H1 (cell line): ENCODE measurements at regions not wholly inside any gene's neighbourhood (a gene's known extent, or its start where the extent isn't known, plus 50 kb on each side); places are given as distances from the start of the nearest gene placed in this dataset.

Experiments
- CTCF ChIA-PET: fragments of 300-600 bp; sonication (Branson Sonifier 250); formaldehyde crosslinking; loops from one replicate; lab custom pipeline; 2021; ENCODE audit not compliant: partially characterized antibody; lab: Charles Lee
- POLR2A ChIA-PET: fragments of 300-600 bp; sonication (Branson Sonifier 250); formaldehyde crosslinking; loops from one replicate; lab custom pipeline; 2021; ENCODE audit warnings: inconsistent platforms; ENCODE audit not compliant: partially characterized antibody; lab: Charles Lee
- DNase-seq, 2 experiments: peaks; one replicate each; pipeline versions ENCODE4 v3.0.0 to v3.0.0-alpha.2; 2010 to 2022; ENCODE audit warnings: low spot score in 2 of 2, low read depth in 1 of 2, mixed read lengths in 1 of 2
- FAIRE-seq: peaks from 2 replicates; lab custom pipeline; 2011; peaks lifted over from hg19 to GRCh38; lab: Jason Lieb, UNC
- H2AFZ ChIP-seq: 2 replicates; pipeline ENCODE4 v1.8.1; 2012; ENCODE audit warnings: low read length, inconsistent platforms
- H2AK5ac ChIP-seq: 2 replicates; pipeline ENCODE4 v1.6.1; 2013; ENCODE audit warnings: low read depth, low read length
- H2BK120ac ChIP-seq: replicated peaks from 2 replicates; pipeline ENCODE3; 2013; ENCODE audit warnings: low read depth, low read length, inconsistent platforms
- H2BK12ac ChIP-seq: 2 replicates; pipeline ENCODE4 v1.6.1; 2013; ENCODE audit warnings: low read depth, low read length
- H2BK15ac ChIP-seq: 2 replicates; pipeline ENCODE4 v1.6.1; 2013; ENCODE audit warnings: low read length
- H2BK20ac ChIP-seq: 2 replicates; pipeline ENCODE4 v1.6.1; 2013; ENCODE audit warnings: low read length
- H2BK5ac ChIP-seq: 2 replicates; pipeline ENCODE4 v1.6.1; 2013; ENCODE audit warnings: low read depth, low read length
- H3K14ac ChIP-seq: 2 replicates; pipeline ENCODE4 v1.6.1; 2013; ENCODE audit warnings: inconsistent platforms; ENCODE audit not compliant: insufficient read length
- H3K18ac ChIP-seq: 2 replicates; pipeline ENCODE4 v1.6.1; 2013; ENCODE audit warnings: low read length; ENCODE audit errors: extremely low read depth
- H3K23ac ChIP-seq: 2 replicates; pipeline ENCODE4 v1.6.1; 2013; ENCODE audit warnings: inconsistent platforms; ENCODE audit not compliant: insufficient read length
- H3K23me2 ChIP-seq: 2 replicates; pipeline ENCODE4 v1.6.1; 2013; ENCODE audit warnings: low read depth, low read length
- H3K27ac ChIP-seq: 2 replicates; pipeline ENCODE4 v1.6.1; 2011; ENCODE audit warnings: low read depth, low read length, inconsistent platforms
- H3K27me3 ChIP-seq, 4 experiments: replicated peaks in 1 of 4; 1 replicate in 1 of 4; 2 replicates in 3 of 4; pipeline versions ENCODE4 v1.6.1 to v1.8.1; 2011 to 2013; ENCODE audit warnings: low read length in 3 of 4, mild to moderate bottlenecking in 3 of 4, inconsistent platforms in 2 of 4, mixed read lengths in 2 of 4, moderate library complexity in 1 of 4; ENCODE audit not compliant: control insufficient read depth in 3 of 4, insufficient read depth in 3 of 4; ENCODE audit errors: extremely low read depth in 1 of 4
- H3K36me3 ChIP-seq, 4 experiments: 2 replicates each; pipeline versions ENCODE4 v1.6.1 to v1.8.1; 2011 to 2013; ENCODE audit warnings: mild to moderate bottlenecking in 4 of 4, low read length in 3 of 4, moderate library complexity in 2 of 4, control low read depth in 1 of 4, inconsistent platforms in 1 of 4; ENCODE audit not compliant: insufficient read depth in 4 of 4, control insufficient read depth in 2 of 4
- H3K4ac ChIP-seq: replicated peaks from 2 replicates; pipeline ENCODE3; 2013; ENCODE audit warnings: low read length, low read depth, mixed read lengths, inconsistent platforms; ENCODE audit not compliant: insufficient read length
- H3K4me1 ChIP-seq, 4 experiments: replicated peaks in 1 of 4; 1 replicate in 1 of 4; 2 replicates in 3 of 4; pipeline versions ENCODE4 v1.6.1 to v1.8.1; 2011 to 2013; ENCODE audit warnings: low read length in 3 of 4, inconsistent platforms in 2 of 4, mixed read lengths in 1 of 4; ENCODE audit not compliant: insufficient read depth in 4 of 4, control insufficient read depth in 3 of 4
- H3K4me2 ChIP-seq, 2 experiments: 2 replicates each; pipeline versions ENCODE4 v1.6.1 to v1.8.1; 2011 to 2013; ENCODE audit warnings: low read depth in 2 of 2, low read length in 2 of 2, control low read depth in 1 of 2, inconsistent platforms in 1 of 2, mild to moderate bottlenecking in 1 of 2; ENCODE audit not compliant: insufficient read depth in 1 of 2
- H3K4me3 ChIP-seq, 4 experiments: fragments of 200-600, 300-600 bp in 1 of 4; sonication (generic), shearing (Covaris generic), sonication (Bioruptor Twin) in 1 of 4; 2 replicates each; pipeline versions ENCODE4 v1.5.1 to v1.8.1; 2011 to 2016; ENCODE audit warnings: low read length in 4 of 4, low read depth in 3 of 4, control low read depth in 2 of 4, inconsistent platforms in 2 of 4, mild to moderate bottlenecking in 2 of 4, mixed read lengths in 1 of 4, moderate library complexity in 1 of 4; ENCODE audit not compliant: insufficient read depth in 2 of 4; ENCODE audit errors: extremely low read depth in 1 of 4
- H3K56ac ChIP-seq: replicated peaks from 2 replicates; pipeline ENCODE3; 2013; ENCODE audit warnings: low read depth, mild to moderate bottlenecking, mixed read lengths, low read length, inconsistent platforms; ENCODE audit not compliant: insufficient read length
- H3K79me1 ChIP-seq: 2 replicates; pipeline ENCODE4 v1.6.1; 2013; ENCODE audit warnings: low read depth, low read length, control low read depth
- H3K79me2 ChIP-seq, 2 experiments: 2 replicates each; pipeline versions ENCODE4 v1.6.1 to v1.8.1; 2012 to 2013; ENCODE audit warnings: low read length in 2 of 2, mild to moderate bottlenecking in 2 of 2, inconsistent platforms in 1 of 2; ENCODE audit not compliant: insufficient read depth in 2 of 2, control insufficient read depth in 1 of 2
- H3K9ac ChIP-seq, 4 experiments: replicated peaks in 1 of 4; 1 replicate in 1 of 4; 2 replicates in 3 of 4; pipeline versions ENCODE4 v1.6.1 to v1.8.1; 2011 to 2013; ENCODE audit warnings: low read depth in 3 of 4, low read length in 3 of 4, control low read depth in 2 of 4, mild to moderate bottlenecking in 2 of 4, moderate library complexity in 2 of 4, inconsistent platforms in 1 of 4; ENCODE audit errors: extremely low read depth in 1 of 4
- H3K9me3 ChIP-seq, 2 experiments: 2 replicates each; pipeline versions ENCODE4 v1.6.1 to v1.8.1; 2012 to 2013; ENCODE audit warnings: mild to moderate bottlenecking in 2 of 2, moderate library complexity in 2 of 2, control low read depth in 1 of 2, inconsistent platforms in 1 of 2, low read depth in 1 of 2, low read length in 1 of 2, mixed read lengths in 1 of 2; ENCODE audit not compliant: insufficient read depth in 2 of 2
- H4K20me1 ChIP-seq, 2 experiments: replicated peaks in 1 of 2; 2 replicates each; pipeline versions ENCODE3 to v1.8.1; 2011 to 2013; ENCODE audit warnings: inconsistent platforms in 2 of 2, low read length in 2 of 2, mild to moderate bottlenecking in 1 of 2; ENCODE audit not compliant: insufficient read depth in 2 of 2, control insufficient read depth in 1 of 2
- H4K5ac ChIP-seq: 2 replicates; pipeline ENCODE4 v1.6.1; 2013; ENCODE audit warnings: low read length, low read depth, mixed read lengths, inconsistent platforms; ENCODE audit not compliant: insufficient read length
- H4K8ac ChIP-seq: 2 replicates; pipeline ENCODE4 v1.8.0; 2013; ENCODE audit warnings: mild to moderate bottlenecking, moderate library complexity, low read length, inconsistent platforms; ENCODE audit not compliant: insufficient read depth; ENCODE audit errors: extremely low read depth
- H4K91ac ChIP-seq: replicated peaks from 2 replicates; pipeline ENCODE3; 2013; ENCODE audit warnings: low read length, mixed read lengths, inconsistent platforms; ENCODE audit not compliant: insufficient read length
- BACH1 ChIP-seq: IDR thresholded peaks from 2 replicates; pipeline ENCODE4 v1.6.1; 2012; ENCODE audit warnings: low read length, improper control_type of control experiment
- CBX5 ChIP-seq: fragments of 300-800, 300-1000 bp; sonication (generic); IDR thresholded peaks from 2 replicates; pipeline ENCODE4 v1.7.1; 2016; ENCODE audit warnings: antibody characterized with exemption, low read length, low read depth
- CHD1 ChIP-seq: IDR thresholded peaks from 2 replicates; pipeline ENCODE4 v1.6.1; 2012; ENCODE audit warnings: low read depth, low read length, improper control_type of control experiment
- CTBP2 ChIP-seq: IDR thresholded peaks from 2 replicates; pipeline ENCODE4 v1.7.0; 2011; ENCODE audit warnings: borderline replicate concordance, mild to moderate bottlenecking, moderate library complexity, mixed read lengths, low read length; ENCODE audit not compliant: insufficient read depth, insufficient read length
- GABPA ChIP-seq: IDR thresholded peaks from 2 replicates; pipeline ENCODE4 v1.6.1; 2011; ENCODE audit warnings: mild to moderate bottlenecking, low read length, moderate library complexity, borderline replicate concordance; ENCODE audit not compliant: insufficient read depth
- KDM1A ChIP-seq: fragments of 200-600, 300-600 bp; sonication (generic); IDR thresholded peaks from 2 replicates; pipeline ENCODE4 v1.7.1; 2016; ENCODE audit warnings: mild to moderate bottlenecking, low read length, borderline replicate concordance
- KDM4A ChIP-seq: IDR thresholded peaks from one replicate; pipeline ENCODE4 v1.7.1; 2012; ENCODE audit warnings: low read depth, mild to moderate bottlenecking, moderate library complexity, low read length, inconsistent platforms; ENCODE audit not compliant: severe bottlenecking
- PHF8 ChIP-seq: fragments of 200-600 bp; sonication (generic); conservative IDR thresholded peaks from 2 replicates; pipeline ENCODE4 v1.7.1; 2012; ENCODE audit warnings: low read depth, mild to moderate bottlenecking, inconsistent platforms, low read length, moderate library complexity
- SP2 ChIP-seq: IDR thresholded peaks from 2 replicates; pipeline ENCODE4 v1.6.1; 2012; ENCODE audit warnings: mild to moderate bottlenecking, low read length, inconsistent platforms
- SUZ12 ChIP-seq: fragments of 200-600 bp; sonication (generic); IDR thresholded peaks from 2 replicates; pipeline ENCODE4 v1.6.1; 2012; ENCODE audit warnings: mild to moderate bottlenecking, inconsistent platforms, low read length, moderate library complexity, mixed read lengths
- TAF1 ChIP-seq: IDR thresholded peaks from 2 replicates; pipeline ENCODE4 v1.6.1; 2011; ENCODE audit warnings: mild to moderate bottlenecking, low read depth, low read length
- TEAD4 ChIP-seq: IDR thresholded peaks from 2 replicates; pipeline ENCODE4 v1.6.1; 2012; ENCODE audit warnings: low read depth, low read length, inconsistent platforms, mixed read lengths
- USF2 ChIP-seq: IDR thresholded peaks from 2 replicates; pipeline ENCODE4 v1.6.1; 2011; ENCODE audit warnings: low read length, improper control_type of control experiment
- WGBS, 2 experiments: shearing (Covaris generic) in 1 of 2; methylation state at CpG; one replicate each; pipeline versions ENCODE4 v1.1.6 to v1.1.7; 2013 to 2015; ENCODE audit warnings: low lambda C conversion rate in 2 of 2, mixed read lengths in 2 of 2, inconsistent platforms in 1 of 2, low coverage in 1 of 2, missing lambda C conversion rate in 1 of 2; ENCODE audit not compliant: insufficient replicate concordance in 2 of 2, insufficient coverage in 1 of 2, insufficient read length in 1 of 2; ENCODE audit errors: extremely low coverage in 1 of 2, missing lambda C conversion rate in 1 of 2; 5-methylcytosine and 5-hydroxymethylcytosine counted together
- TF ChIP-seq, protein P1 (sequence below): IDR thresholded peaks from 2 replicates; pipeline ENCODE4 v1.6.1; 2012; ENCODE audit warnings: inconsistent platforms

DNA sequence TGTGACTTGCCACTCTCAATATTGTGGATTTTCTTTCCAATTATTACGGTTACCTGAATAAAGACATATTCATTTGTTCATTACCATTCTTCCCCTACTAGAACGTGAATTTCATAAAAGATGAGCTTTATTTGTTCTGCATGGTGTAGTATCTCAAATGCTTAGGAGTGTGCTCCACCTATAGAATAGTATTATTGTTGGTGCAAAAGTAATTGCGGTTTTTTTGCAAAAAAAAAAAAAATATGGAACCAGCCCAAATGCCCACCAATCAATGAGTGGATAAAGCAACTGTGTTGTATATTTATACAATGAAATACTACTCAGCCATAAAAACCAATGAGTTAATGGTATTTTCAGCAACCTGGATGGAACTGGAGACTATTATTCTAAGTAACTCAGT is 525.5 kb upstream of the PRKX start:
- H4K5ac ChIP-seq = no peak overlapping the region
- POLR2A ChIA-PET = no interaction called here
- H3K18ac ChIP-seq = no peak overlapping the region
- H2BK120ac ChIP-seq = no peak overlapping the region
- no peaks in the 10 kb centered on the region for H3K9me3 ChIP-seq
- no peak overlapping the region for H4K91ac ChIP-seq
- no peak overlapping the region for H2BK12ac ChIP-seq
- WGBS, 2 experiments = 84% methylated on average over 3 of the region's 3 CpGs; no CpG with 5 or more reads in 1 of the 2 experiments
- no peak for DNase-seq
- no peaks in the 10 kb centered on the region for H3K23me2 ChIP-seq
- H2BK15ac ChIP-seq = no peak overlapping the region
- no peaks in the 10 kb centered on the region for H3K79me2 ChIP-seq
- no peak for FAIRE-seq
- no peak overlapping the region for H2AFZ ChIP-seq
- no peak overlapping the region for H2AK5ac ChIP-seq
- H3K9ac ChIP-seq = no peak overlapping the region
- H3K4me2 ChIP-seq = no peak overlapping the region
- H3K79me1 ChIP-seq = no peaks in the 10 kb centered on the region
- no peak overlapping the region for H3K4me3 ChIP-seq
- no peak overlapping the region for H3K23ac ChIP-seq
- H3K4me1 ChIP-seq = no peaks in the 10 kb centered on the region
- no peak overlapping the region for H3K4ac ChIP-seq
- H2BK5ac ChIP-seq = no peak overlapping the region
- H3K27ac ChIP-seq = no peak overlapping the region
- no peak overlapping the region for H3K14ac ChIP-seq
- H3K36me3 ChIP-seq = no peaks in the 10 kb centered on the region
- H4K20me1 ChIP-seq = no peaks in the 10 kb centered on the region
- no peak overlapping the region for H4K8ac ChIP-seq
- CTCF ChIA-PET = interaction anchor here (0.7 kb wide), 1 partner anchor 9 kb away, joined by 3 read pairs; no protein-coding TSS in a partner anchor
- H2BK20ac ChIP-seq = no peak overlapping the region
- H3K27me3 ChIP-seq = no peaks in the 10 kb centered on the region
- H3K56ac ChIP-seq = no peak overlapping the region
- TF ChIP-seq TEAD4 (no peak), CBX5 (no peak), GABPA (no peak), KDM1A (no peak), CHD1 (no peak), TAF1 (no peak), CTBP2 (no peak), USF2 (no peak), SUZ12 (no peak), BACH1 (no peak), SP2 (no peak), KDM4A (no peak), PHF8 (no peak)
- TF ChIP-seq, protein P1, sequence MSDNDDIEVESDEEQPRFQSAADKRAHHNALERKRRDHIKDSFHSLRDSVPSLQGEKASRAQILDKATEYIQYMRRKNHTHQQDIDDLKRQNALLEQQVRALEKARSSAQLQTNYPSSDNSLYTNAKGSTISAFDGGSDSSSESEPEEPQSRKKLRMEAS = no peak
